Spleen (tissue), 7 donors: ENCODE measurements at regions not wholly inside any gene's neighbourhood (a gene's known extent, or its start where the extent isn't known, plus 50 kb on each side); places are given as distances from the start of the nearest gene placed in this dataset.

Source experiments
- CTCF ChIP-seq, 11 experiments: fragments of 200-600 bp in 7 of 11; fragments of 450-650 bp in 4 of 11; sonication (generic) in 4 of 11; IDR thresholded peaks in 8 of 11; conservative IDR thresholded peaks in 3 of 11; 1 replicate in 7 of 11; 2 replicates in 4 of 11; pipeline versions ENCODE4 v1.4.0 to v1.8.0; 2016 to 2021; ENCODE audit warnings: antibody characterized with exemption in 11 of 11, inconsistent platforms in 4 of 11, mild to moderate bottlenecking in 1 of 11
- POLR2A ChIP-seq, 3 donors: fragments of 450-650 bp; IDR thresholded peaks; one replicate each; pipeline ENCODE4 v1.5.1; 2017; ENCODE audit warnings: antibody characterized with exemption in 3 of 3, mild to moderate bottlenecking in 1 of 3
- POLR2AphosphoS5 ChIP-seq, 3 donors: sonication (generic); formaldehyde crosslinking; IDR thresholded peaks; one replicate each; pipeline ENCODE4 v1.5.1; 2017; ENCODE audit warnings: antibody characterized with exemption in 3 of 3
- donor health status: DM: no; HTN: no; CAD: no; lungs with moderate emphysema.
- donor health status: DM: no; HTN: no; CAD: no.
- donor health status: DM: no; HTN: no; CAD: no.

DNA sequence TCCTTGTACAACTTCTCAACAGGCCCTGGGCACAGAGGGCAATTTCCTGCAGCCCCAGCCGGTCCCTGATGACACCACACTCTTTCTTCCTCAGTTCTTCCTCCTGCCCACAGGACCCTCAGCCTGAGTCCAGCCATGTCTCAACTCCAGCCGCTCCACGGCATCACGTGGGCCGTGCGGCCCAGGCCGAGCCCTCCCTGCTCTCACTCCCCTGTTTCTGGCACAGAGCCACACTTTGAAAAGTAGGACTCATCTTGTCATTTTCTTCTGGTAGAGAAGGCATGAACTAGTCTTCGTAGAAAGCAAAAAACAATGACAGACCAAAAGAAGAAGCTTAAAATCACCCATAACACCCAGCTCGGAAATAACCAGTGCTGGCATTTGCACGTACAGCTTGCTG is 404.7 kb upstream of the IRX1 start:
- TF ChIP-seq CTCF (IDR thresholded peaks at IDR 0.05 in 8 of 11, conservative IDR thresholded peaks at IDR 0.05 in 3 of 11): no peak
- no peak for TF ChIP-seq POLR2AphosphoS5 (IDR thresholded peaks at IDR 0.05)
- no peak for TF ChIP-seq POLR2A (IDR thresholded peaks at IDR 0.05)
